Kidney glomerular epithelial cell (primary cell): ENCODE measurements at regions not wholly inside any gene's neighbourhood (a gene's known extent, or its start where the extent isn't known, plus 50 kb on each side); places are given as distances from the start of the nearest gene placed in this dataset.

Experiments
- DNase-seq: peaks from one replicate; lab custom pipeline; 2025; lab: John Stamatoyannopoulos, UW

- DNase-seq: peak; percentile 64
Observed at GRCh38 chr1:212558693-212559480, 49.7 kb upstream of the ATF3 start.
